Left lung (tissue), 4 donors: ENCODE measurements at regions not wholly inside any gene's neighbourhood (a gene's known extent, or its start where the extent isn't known, plus 50 kb on each side); places are given as distances from the start of the nearest gene placed in this dataset.
"Not testable (repeated sequence)": the region's sequence is repeated elsewhere in the genome, so short reads cannot be mapped to it uniquely, and the experiment has no call there.

ENCODE experiments used
- ATAC-seq: fragments of 200-7000 bp; cut with Tn5 transposase; one replicate; pipeline ENCODE4 v1.9.1; 2020; ENCODE audit warnings: moderate library complexity
- DNase-seq, 4 donors: peaks; one replicate each; pipeline ENCODE4 v3.0.0-alpha.2; 2013 to 2020
- H3K27ac ChIP-seq, 2 donors: fragments of 200-600 bp; sonication (generic) in 1 of 2; one replicate each; pipeline versions ENCODE4 v1.5.0 to v1.8.0; 2020 to 2021
- H3K27me3 ChIP-seq, 2 donors: fragments of 200-600 bp; sonication (generic) in 1 of 2; one replicate each; pipeline versions ENCODE4 v1.5.0 to v1.8.0; 2020 to 2021
- H3K36me3 ChIP-seq, 2 donors: fragments of 200-600 bp; sonication (generic) in 1 of 2; one replicate each; pipeline versions ENCODE4 v1.5.0 to v1.8.0; 2020 to 2021
- H3K4me1 ChIP-seq, 2 donors: fragments of 200-600 bp; one replicate each; pipeline ENCODE4 v1.8.0; 2021
- H3K4me3 ChIP-seq, 2 donors: fragments of 200-600 bp; sonication (generic) in 1 of 2; one replicate each; pipeline versions ENCODE4 v1.5.0 to v1.8.0; 2020 to 2021; ENCODE audit warnings: mild to moderate bottlenecking in 1 of 2
- H3K9me3 ChIP-seq, 2 donors: fragments of 200-600 bp; sonication (generic) in 1 of 2; one replicate each; pipeline versions ENCODE4 v1.5.0 to v1.8.0; 2020 to 2021
- CTCF ChIP-seq, 2 donors: fragments of 200-600 bp; sonication (generic) in 1 of 2; IDR thresholded peaks; one replicate each; pipeline versions ENCODE4 v1.5.0 to v1.8.0; 2021; ENCODE audit warnings: antibody characterized with exemption in 2 of 2
- intact Hi-C, 2 donors: fragments of 100-400 bp; cut with DNase I; formaldehyde crosslinking; loops; one replicate each; pipeline versions ENCODE4 v1.11.2 to v1.14.2; 2022
- donor health status: DM: no; HTN: yes; CAD: no.
- donor health status: DM: no; HTN: no; CAD: no.

- Histone ChIP-seq H3K27me3 (no peaks in the 10 kb centered on the region), H3K4me3 (no peak overlapping the region), H3K4me1 (no peaks in the 10 kb centered on the region), H3K27ac (no peak overlapping the region), H3K36me3 (no peaks in the 10 kb centered on the region), H3K9me3 (peaks cover 0 to 16% of the 10 kb centered on the region in 2 donors)
- DNase-seq (no peak), ATAC-seq (no peak)
- no peak for TF ChIP-seq CTCF (IDR thresholded peaks at IDR 0.05)
- intact Hi-C loops: no loop called here
Measured at GRCh38 chr7:153110606-153111005, 351.1 kb downstream of the ACTR3B start.

GRCh38 chr7:153122255-153122654 lies 362.7 kb downstream of the ACTR3B start:
- H3K36me3 ChIP-seq, H3K4me3 ChIP-seq, intact Hi-C loops, H3K27ac ChIP-seq, H3K4me1 ChIP-seq, H3K27me3 ChIP-seq, DNase-seq, ATAC-seq: not testable (repeated sequence)
- peaks cover 0 to 16% of the 10 kb centered on the region in 2 donors for H3K9me3 ChIP-seq

- Histone ChIP-seq H3K36me3 (no peaks in the 10 kb centered on the region), H3K4me1 (no peaks in the 10 kb centered on the region), H3K27ac (no peak overlapping the region), H3K4me3 (no peak overlapping the region), H3K27me3 (no peaks in the 10 kb centered on the region), H3K9me3 (peaks cover 0 to 8% of the 10 kb centered on the region in 2 donors)
- intact Hi-C loops: no loop called here
- no peak for DNase-seq
- TF ChIP-seq CTCF (IDR thresholded peaks at IDR 0.05): no peak
- ATAC-seq: no peak
Measured at GRCh38 chr7:153130052-153130451, 370.5 kb downstream of the ACTR3B start.

- intact Hi-C loops: no loop called here
- ATAC-seq (no peak), DNase-seq (no peak)
- TF ChIP-seq CTCF (IDR thresholded peaks at IDR 0.05): no peak
- Histone ChIP-seq H3K36me3 (no peaks in the 10 kb centered on the region), H3K4me3 (no peak overlapping the region), H3K4me1 (no peaks in the 10 kb centered on the region), H3K9me3 (peaks cover 0 to 19% of the 10 kb centered on the region in 2 donors), H3K27me3 (no peaks in the 10 kb centered on the region), H3K27ac (no peak overlapping the region)
Measured at GRCh38 chr7:153151766-153152165, 392.2 kb downstream of the ACTR3B start.

GRCh38 chr7:153152801-153153422 lies 393.4 kb downstream of the ACTR3B start:
- Histone ChIP-seq H3K4me3 (no peak overlapping the region), H3K4me1 (no peaks in the 10 kb centered on the region), H3K27ac (no peak overlapping the region), H3K27me3 (no peaks in the 10 kb centered on the region), H3K9me3 (peaks cover 0 to 9% of the 10 kb centered on the region in 2 donors), H3K36me3 (no peaks in the 10 kb centered on the region)
- intact Hi-C loops: no loop called here
- no peak for TF ChIP-seq CTCF (IDR thresholded peaks at IDR 0.05)
- ATAC-seq (no peak), DNase-seq (no peak)

GRCh38 chr7:153158149-153158548 lies 398.6 kb downstream of the ACTR3B start:
- no peak overlapping the region for H3K4me3 ChIP-seq
- H3K27me3 ChIP-seq: no peaks in the 10 kb centered on the region
- TF ChIP-seq CTCF (IDR thresholded peaks at IDR 0.05): no peak
- H3K36me3 ChIP-seq: no peaks in the 10 kb centered on the region
- no peak overlapping the region for H3K27ac ChIP-seq
- DNase-seq (no peak), ATAC-seq (no peak)
- intact Hi-C loops: no loop called here
- peaks cover 0 to 5% of the 10 kb centered on the region in 2 donors for H3K9me3 ChIP-seq
- no peaks in the 10 kb centered on the region for H3K4me1 ChIP-seq
